Mesodermal cell (in vitro differentiated cells): ENCODE measurements at regions not wholly inside any gene's neighbourhood (a gene's known extent, or its start where the extent isn't known, plus 50 kb on each side); places are given as distances from the start of the nearest gene placed in this dataset.

ENCODE experiments used
- H3K27ac ChIP-seq: 2 replicates; pipeline ENCODE4 v1.7.0; 2013; ENCODE audit warnings: mild to moderate bottlenecking, low read depth, low read length, moderate library complexity; ENCODE audit not compliant: severe bottlenecking
- H3K36me3 ChIP-seq: 2 replicates; pipeline ENCODE4 v1.7.1; 2013; ENCODE audit warnings: mild to moderate bottlenecking, low read length, moderate library complexity; ENCODE audit not compliant: control insufficient read depth, insufficient read depth
- H3K4me1 ChIP-seq: one replicate; pipeline ENCODE4 v1.7.1; 2013; ENCODE audit warnings: mild to moderate bottlenecking, low read length; ENCODE audit not compliant: insufficient read depth, control insufficient read depth, poor library complexity, severe bottlenecking
- H3K4me3 ChIP-seq: 2 replicates; pipeline ENCODE4 v1.7.0; 2013; ENCODE audit warnings: low read length, control low read depth, mild to moderate bottlenecking; ENCODE audit not compliant: insufficient read depth, poor library complexity, severe bottlenecking; ENCODE audit errors: extremely low read depth
- H3K9me3 ChIP-seq: 2 replicates; pipeline ENCODE4 v1.7.1; 2013; ENCODE audit warnings: mild to moderate bottlenecking, low read length, moderate library complexity; ENCODE audit not compliant: control insufficient read depth
- WGBS, 2 experiments: methylation state at CpG; one replicate each; pipeline ENCODE4 v1.1.5; 2013; ENCODE audit warnings: missing lambda C conversion rate in 2 of 2; ENCODE audit not compliant: insufficient coverage in 2 of 2; 5-methylcytosine and 5-hydroxymethylcytosine counted together

- Histone ChIP-seq H3K4me1 (no peaks in the 10 kb centered on the region), H3K27ac (no peak overlapping the region), H3K36me3 (no peaks in the 10 kb centered on the region), H3K9me3 (no peaks in the 10 kb centered on the region), H3K4me3 (no peak overlapping the region)
- WGBS, 2 experiments: 100% methylated on average over 1 of the region's 2 CpGs; no CpG with 5 or more reads in 1 of the 2 experiments
Observed at GRCh38 chr6:160891690-160892089, 99.9 kb upstream of the MAP3K4 start.

GRCh38 chr6:160895562-160895961 lies 96.0 kb upstream of the MAP3K4 start:
- Histone ChIP-seq H3K9me3 (no peaks in the 10 kb centered on the region), H3K36me3 (no peaks in the 10 kb centered on the region), H3K4me3 (no peak overlapping the region), H3K27ac (no peak overlapping the region), H3K4me1 (no peaks in the 10 kb centered on the region)

GRCh38 chr6:160899671-160900430 lies 91.7 kb upstream of the MAP3K4 start:
- no peaks in the 10 kb centered on the region for H3K36me3 ChIP-seq
- no peak overlapping the region for H3K27ac ChIP-seq
- 77 to 81% methylated on average over 3 to 6 of the region's 6 CpGs for WGBS, 2 experiments
- H3K9me3 ChIP-seq: no peaks in the 10 kb centered on the region
- H3K4me3 ChIP-seq: no peak overlapping the region
- no peaks in the 10 kb centered on the region for H3K4me1 ChIP-seq

GRCh38 chr6:160911949-160912348 lies 79.6 kb upstream of the MAP3K4 start:
- H3K4me3 ChIP-seq: no peak overlapping the region
- WGBS, 2 experiments: 92 to 93% methylated on average over 4 of the region's 5 CpGs
- peaks cover 17% of the 10 kb centered on the region for H3K9me3 ChIP-seq
- H3K36me3 ChIP-seq: no peaks in the 10 kb centered on the region
- H3K4me1 ChIP-seq: no peaks in the 10 kb centered on the region
- no peak overlapping the region for H3K27ac ChIP-seq

GRCh38 chr6:160912411-160912810 lies 79.2 kb upstream of the MAP3K4 start:
- WGBS, 2 experiments: 77 to 96% methylated on average over 4 to 5 of the region's 6 CpGs
- Histone ChIP-seq H3K4me1 (no peaks in the 10 kb centered on the region), H3K27ac (no peak overlapping the region), H3K36me3 (no peaks in the 10 kb centered on the region), H3K9me3 (peaks cover 17% of the 10 kb centered on the region), H3K4me3 (no peak overlapping the region)

GRCh38 chr6:160917572-160917971 lies 74.0 kb upstream of the MAP3K4 start:
- Histone ChIP-seq H3K9me3 (peaks cover 5% of the 10 kb centered on the region), H3K4me3 (no peak overlapping the region), H3K4me1 (no peaks in the 10 kb centered on the region), H3K27ac (no peak overlapping the region), H3K36me3 (no peaks in the 10 kb centered on the region)
- 50 to 92% methylated on average over 1 to 2 of the region's 3 CpGs for WGBS, 2 experiments

GRCh38 chr6:160919723-160920440 lies 71.7 kb upstream of the MAP3K4 start:
- H3K4me1 ChIP-seq: no peaks in the 10 kb centered on the region
- no peaks in the 10 kb centered on the region for H3K9me3 ChIP-seq
- 100% methylated on average over 2 of the region's 2 CpGs; no CpG with 5 or more reads in 1 of the 2 experiments for WGBS, 2 experiments
- no peak overlapping the region for H3K4me3 ChIP-seq
- no peaks in the 10 kb centered on the region for H3K36me3 ChIP-seq
- no peak overlapping the region for H3K27ac ChIP-seq

- no peak overlapping the region for H3K4me3 ChIP-seq
- H3K36me3 ChIP-seq: no peaks in the 10 kb centered on the region
- WGBS, 2 experiments: 95 to 97% methylated on average over 2 to 3 of the region's 3 CpGs
- H3K4me1 ChIP-seq: no peaks in the 10 kb centered on the region
- no peak overlapping the region for H3K27ac ChIP-seq
- no peaks in the 10 kb centered on the region for H3K9me3 ChIP-seq
Observed at GRCh38 chr6:160921095-160921494, 70.5 kb upstream of the MAP3K4 start.

- WGBS, 2 experiments: 94 to 96% methylated on average over 13 to 17 of the region's 29 CpGs
- Histone ChIP-seq H3K9me3 (no peaks in the 10 kb centered on the region), H3K27ac (no peak overlapping the region), H3K4me3 (no peak overlapping the region), H3K36me3 (no peaks in the 10 kb centered on the region), H3K4me1 (no peaks in the 10 kb centered on the region)
Observed at GRCh38 chr6:160926281-160927276, 65.0 kb upstream of the MAP3K4 start.

GRCh38 chr6:160927416-160927815 lies 64.2 kb upstream of the MAP3K4 start:
- Histone ChIP-seq H3K4me3 (no peak overlapping the region), H3K9me3 (no peaks in the 10 kb centered on the region), H3K36me3 (no peaks in the 10 kb centered on the region), H3K27ac (no peak overlapping the region), H3K4me1 (no peaks in the 10 kb centered on the region)
- WGBS, 2 experiments: 94% methylated on average over 2 of the region's 2 CpGs; no CpG with 5 or more reads in 1 of the 2 experiments
